Activated CD8-positive, alpha-beta memory T cell treated with anti-CD3 and anti-CD28 coated beads for 1 hour (primary cell): ENCODE measurements at regions not wholly inside any gene's neighbourhood (a gene's known extent, or its start where the extent isn't known, plus 50 kb on each side); places are given as distances from the start of the nearest gene placed in this dataset.
"Not testable (repeated sequence)": the region's sequence is repeated elsewhere in the genome, so short reads cannot be mapped to it uniquely, and the experiment has no call there.

Source experiments
- DNase-seq, 2 donors: peaks; one replicate each; pipeline ENCODE4 v3.0.0-alpha.2; 2020; ENCODE audit warnings: low read depth in 1 of 2; ENCODE audit errors: extremely low read depth in 1 of 2

- no peak for DNase-seq
Measured at GRCh38 chr1:198809247-198809646, 170.4 kb downstream of the PTPRC start.

- DNase-seq: no peak
Measured at GRCh38 chr1:198811449-198811848, 172.6 kb downstream of the PTPRC start.

GRCh38 chr1:198823626-198824025 is 184.8 kb downstream of the PTPRC start:
- no peak for DNase-seq

- no peak for DNase-seq
Measured at GRCh38 chr1:198825254-198825653, 186.4 kb downstream of the PTPRC start.

- no peak for DNase-seq
Measured at GRCh38 chr1:198829356-198829755, 190.5 kb downstream of the PTPRC start.

GRCh38 chr1:198829944-198830343 is 191.1 kb downstream of the PTPRC start:
- no peak for DNase-seq

GRCh38 chr1:198830412-198830811 is 191.6 kb downstream of the PTPRC start:
- DNase-seq: no peak

GRCh38 chr1:198833706-198834503 is 195.1 kb downstream of the PTPRC start:
- DNase-seq: no peak

- no peak for DNase-seq
Measured at GRCh38 chr1:198837278-198838021, 198.6 kb downstream of the PTPRC start.

- no peak for DNase-seq
Measured at GRCh38 chr1:198838022-198838342, 199.1 kb downstream of the PTPRC start.

- DNase-seq: no peak
Measured at GRCh38 chr1:198841477-198841876, 202.6 kb downstream of the PTPRC start.

GRCh38 chr1:198842686-198843085 is 203.8 kb downstream of the PTPRC start:
- no peak for DNase-seq

GRCh38 chr1:198845271-198845670 is 206.4 kb downstream of the PTPRC start:
- no peak for DNase-seq

GRCh38 chr1:198845851-198846250 is 207.0 kb downstream of the PTPRC start:
- no peak for DNase-seq

GRCh38 chr1:198846556-198846955 is 207.7 kb downstream of the PTPRC start:
- no peak for DNase-seq

GRCh38 chr1:198848206-198848605 is 209.4 kb downstream of the PTPRC start:
- no peak for DNase-seq

- no peak for DNase-seq
Measured at GRCh38 chr1:198848649-198849048, 209.8 kb downstream of the PTPRC start.

- DNase-seq: no peak
Measured at GRCh38 chr1:198849093-198849492, 210.3 kb downstream of the PTPRC start.

GRCh38 chr1:198850196-198850595 is 211.4 kb downstream of the PTPRC start:
- DNase-seq: no peak

- not testable (repeated sequence) for DNase-seq
Measured at GRCh38 chr1:198850966-198851365, 212.1 kb downstream of the PTPRC start.

- no peak for DNase-seq
Measured at GRCh38 chr1:198856601-198857000, 217.8 kb downstream of the PTPRC start.

- no peak for DNase-seq
Measured at GRCh38 chr1:198858033-198858432, 219.2 kb downstream of the PTPRC start.
